ENCODE measurements at regions not wholly inside any gene's neighbourhood (a gene's known extent, or its start where the extent isn't known, plus 50 kb on each side); places are given as distances from the start of the nearest gene placed in this dataset.

DNA sequence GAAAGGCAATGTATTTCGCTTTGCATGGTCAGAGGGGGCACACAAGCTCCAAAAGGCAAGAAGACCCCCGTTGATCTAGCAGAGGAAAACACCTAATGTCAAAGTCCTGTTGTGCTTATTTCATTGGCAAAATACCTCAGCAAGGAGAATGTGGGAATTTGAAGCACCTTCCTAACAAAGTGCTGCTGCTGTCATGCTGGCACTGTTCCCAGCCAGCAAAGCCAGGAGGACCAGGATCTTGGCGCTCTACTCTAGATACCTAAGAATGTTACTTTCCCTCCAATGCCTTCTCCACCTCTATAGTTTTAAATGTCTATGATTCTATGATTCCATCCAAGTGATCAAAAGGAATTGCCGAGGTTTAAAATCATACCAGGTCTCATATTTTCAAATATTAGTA is 867.9 kb upstream of the POU3F3 start:
- TF ChIP-seq, protein P1, sequence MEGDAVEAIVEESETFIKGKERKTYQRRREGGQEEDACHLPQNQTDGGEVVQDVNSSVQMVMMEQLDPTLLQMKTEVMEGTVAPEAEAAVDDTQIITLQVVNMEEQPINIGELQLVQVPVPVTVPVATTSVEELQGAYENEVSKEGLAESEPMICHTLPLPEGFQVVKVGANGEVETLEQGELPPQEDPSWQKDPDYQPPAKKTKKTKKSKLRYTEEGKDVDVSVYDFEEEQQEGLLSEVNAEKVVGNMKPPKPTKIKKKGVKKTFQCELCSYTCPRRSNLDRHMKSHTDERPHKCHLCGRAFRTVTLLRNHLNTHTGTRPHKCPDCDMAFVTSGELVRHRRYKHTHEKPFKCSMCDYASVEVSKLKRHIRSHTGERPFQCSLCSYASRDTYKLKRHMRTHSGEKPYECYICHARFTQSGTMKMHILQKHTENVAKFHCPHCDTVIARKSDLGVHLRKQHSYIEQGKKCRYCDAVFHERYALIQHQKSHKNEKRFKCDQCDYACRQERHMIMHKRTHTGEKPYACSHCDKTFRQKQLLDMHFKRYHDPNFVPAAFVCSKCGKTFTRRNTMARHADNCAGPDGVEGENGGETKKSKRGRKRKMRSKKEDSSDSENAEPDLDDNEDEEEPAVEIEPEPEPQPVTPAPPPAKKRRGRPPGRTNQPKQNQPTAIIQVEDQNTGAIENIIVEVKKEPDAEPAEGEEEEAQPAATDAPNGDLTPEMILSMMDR (IDR thresholded peaks at IDR 0.05), result no peak
- no peak for TF ChIP-seq POLR2A (IDR thresholded peaks at IDR 0.05)
- TF ChIP-seq EP300 (IDR thresholded peaks at IDR 0.05), result no peak
